Keratinocyte (primary cell): ENCODE measurements at regions not wholly inside any gene's neighbourhood (a gene's known extent, or its start where the extent isn't known, plus 50 kb on each side); places are given as distances from the start of the nearest gene placed in this dataset.

ENCODE experiments used
- DNase-seq: peaks from one replicate; pipeline ENCODE4 v3.0.0-alpha.2; 2011; ENCODE audit warnings: low read depth, missing footprints, low spot score
- FAIRE-seq: peaks from 2 replicates; lab custom pipeline; 2011; peaks lifted over from hg19 to GRCh38; lab: Jason Lieb, UNC
- H2AFZ ChIP-seq: 2 replicates; pipeline ENCODE4 v1.6.0; 2012; ENCODE audit warnings: low read length, control low read depth, inconsistent platforms; ENCODE audit not compliant: control insufficient read depth
- H3K27ac ChIP-seq: 2 replicates; pipeline ENCODE4 v1.5.1; 2011; ENCODE audit warnings: low read length; ENCODE audit not compliant: control insufficient read depth, insufficient read depth
- H3K27me3 ChIP-seq: 3 replicates; pipeline ENCODE4 v1.6.0; 2011; ENCODE audit warnings: low read length; ENCODE audit not compliant: control insufficient read depth, insufficient read depth; ENCODE audit errors: extremely low read depth
- H3K36me3 ChIP-seq, 2 experiments: 2 replicates in 1 of 2; 3 replicates in 1 of 2; pipeline ENCODE4 v1.5.1; 2011; ENCODE audit warnings: low read length in 2 of 2, mild to moderate bottlenecking in 1 of 2; ENCODE audit not compliant: control insufficient read depth in 2 of 2, insufficient read depth in 2 of 2; ENCODE audit errors: extremely low read depth in 1 of 2
- H3K4me1 ChIP-seq: 3 replicates; pipeline ENCODE4 v1.5.1; 2011; ENCODE audit warnings: low read length; ENCODE audit not compliant: control insufficient read depth, insufficient read depth; ENCODE audit errors: extremely low read depth
- H3K4me2 ChIP-seq: 3 replicates; pipeline ENCODE4 v1.6.0; 2011; ENCODE audit warnings: low read depth, low read length; ENCODE audit not compliant: control insufficient read depth, insufficient read depth; ENCODE audit errors: extremely low read depth
- H3K4me3 ChIP-seq, 3 experiments: fragments of 200-600 bp in 1 of 3; sonication (generic) in 1 of 3; 2 replicates in 2 of 3; 3 replicates in 1 of 3; pipeline ENCODE4 v1.5.1; 2011 to 2016; ENCODE audit warnings: low read length in 3 of 3, mild to moderate bottlenecking in 3 of 3, control low read depth in 2 of 3, inconsistent platforms in 1 of 3, low read depth in 1 of 3, mixed read lengths in 1 of 3, mixed run types in 1 of 3, moderate library complexity in 1 of 3; ENCODE audit not compliant: control insufficient read depth in 2 of 3, insufficient read depth in 2 of 3; ENCODE audit errors: extremely low read depth in 1 of 3
- H3K79me2 ChIP-seq: 2 replicates; pipeline ENCODE4 v1.6.0; 2012; ENCODE audit warnings: low read length; ENCODE audit not compliant: control insufficient read depth, insufficient read depth
- H3K9ac ChIP-seq: 3 replicates; pipeline ENCODE4 v1.6.0; 2011; ENCODE audit warnings: low read length; ENCODE audit not compliant: control insufficient read depth, insufficient read depth; ENCODE audit errors: extremely low read depth
- H3K9me1 ChIP-seq: 3 replicates; pipeline ENCODE4 v1.6.0; 2011; ENCODE audit warnings: low read length; ENCODE audit not compliant: control insufficient read depth, insufficient read depth; ENCODE audit errors: extremely low read depth
- H3K9me3 ChIP-seq: 2 replicates; pipeline ENCODE4 v1.5.1; 2012; ENCODE audit warnings: low read depth, low read length; ENCODE audit not compliant: control insufficient read depth
- H4K20me1 ChIP-seq: 3 replicates; pipeline ENCODE4 v1.6.0; 2011; ENCODE audit warnings: low read length; ENCODE audit not compliant: control insufficient read depth, insufficient read depth; ENCODE audit errors: extremely low read depth
- CTCF ChIP-seq, 3 experiments: IDR thresholded peaks in 1 of 3; conservative IDR thresholded peaks in 1 of 3; optimal IDR thresholded peaks in 1 of 3; 2 replicates in 2 of 3; 3 replicates in 1 of 3; pipeline versions ENCODE3 to v1.5.1; 2011; ENCODE audit warnings: low read length in 3 of 3, mild to moderate bottlenecking in 3 of 3, moderate library complexity in 2 of 3, control low read depth in 1 of 3, inconsistent platforms in 1 of 3; ENCODE audit not compliant: insufficient read depth in 2 of 3; ENCODE audit errors: extremely low read depth in 1 of 3
- EZH2 ChIP-seq: IDR thresholded peaks from one replicate; pipeline ENCODE4 v1.6.1; 2012; ENCODE audit warnings: inconsistent platforms, mild to moderate bottlenecking, low read length, moderate library complexity
- dilution Hi-C: fragments of 300-500 bp; cut with MboI; formaldehyde crosslinking; loops from one replicate; pipeline ENCODE4 v1.7.0; 2020; ENCODE audit warnings: low sequenced_read_pairs; ENCODE audit not compliant: extremely low pct_ligation_motif_present

GRCh38 chr5:97635553-97635952 lies 452.5 kb upstream of the RIOK2 start:
- H3K4me1 ChIP-seq = no peaks in the 10 kb centered on the region
- H3K9ac ChIP-seq = no peak overlapping the region
- no peaks in the 10 kb centered on the region for H3K9me1 ChIP-seq
- H3K9me3 ChIP-seq = no peaks in the 10 kb centered on the region
- dilution Hi-C loops = no loop called here
- H3K4me3 ChIP-seq = no peak overlapping the region
- H3K79me2 ChIP-seq = no peaks in the 10 kb centered on the region
- DNase-seq (no peak), FAIRE-seq (no peak)
- H4K20me1 ChIP-seq = no peaks in the 10 kb centered on the region
- H3K27ac ChIP-seq = no peak overlapping the region
- TF ChIP-seq EZH2 (no peak), CTCF (optimal IDR thresholded peaks at IDR 0.05 in 1 of 3, IDR thresholded peaks at IDR 0.05 in 1 of 3, conservative IDR thresholded peaks at IDR 0.05 in 1 of 3; ENCODE audit: extremely low read depth in 1 of 3, insufficient read depth in 2 of 3, low read length in 3 of 3) (no peak)
- no peaks in the 10 kb centered on the region for H3K27me3 ChIP-seq
- H2AFZ ChIP-seq = no peak overlapping the region
- H3K4me2 ChIP-seq = no peak overlapping the region
- H3K36me3 ChIP-seq = no peaks in the 10 kb centered on the region

GRCh38 chr5:97636766-97637165 lies 453.7 kb upstream of the RIOK2 start:
- no peaks in the 10 kb centered on the region for H3K4me1 ChIP-seq
- no peak overlapping the region for H3K27ac ChIP-seq
- H3K36me3 ChIP-seq = no peaks in the 10 kb centered on the region
- FAIRE-seq = no peak
- H4K20me1 ChIP-seq = no peaks in the 10 kb centered on the region
- H3K9ac ChIP-seq = no peak overlapping the region
- H3K79me2 ChIP-seq = no peaks in the 10 kb centered on the region
- H3K9me3 ChIP-seq = no peaks in the 10 kb centered on the region
- TF ChIP-seq CTCF (optimal IDR thresholded peaks at IDR 0.05 in 1 of 3, IDR thresholded peaks at IDR 0.05 in 1 of 3, conservative IDR thresholded peaks at IDR 0.05 in 1 of 3; ENCODE audit: extremely low read depth in 1 of 3, insufficient read depth in 2 of 3, low read length in 3 of 3) = no peak
- TF ChIP-seq EZH2 = no peak
- dilution Hi-C loops = no loop called here
- no peak for DNase-seq
- H3K27me3 ChIP-seq = no peaks in the 10 kb centered on the region
- no peaks in the 10 kb centered on the region for H3K9me1 ChIP-seq
- no peak overlapping the region for H3K4me3 ChIP-seq
- H2AFZ ChIP-seq = no peak overlapping the region
- H3K4me2 ChIP-seq = no peak overlapping the region
